Spinal cord (tissue), 9 donors: ENCODE measurements at regions not wholly inside any gene's neighbourhood (a gene's known extent, or its start where the extent isn't known, plus 50 kb on each side); places are given as distances from the start of the nearest gene placed in this dataset.
"Not testable (repeated sequence)": the region's sequence is repeated elsewhere in the genome, so short reads cannot be mapped to it uniquely, and the experiment has no call there.

Source experiments
- DNase-seq, 6 donors: peaks; one replicate each; pipeline versions ENCODE4 v3.0.0 to v3.0.0-alpha.2; 2013 to 2015; ENCODE audit warnings: low spot score in 6 of 6, low read depth in 4 of 6
- H3K27ac ChIP-seq: one replicate; pipeline ENCODE4 v1.5.1; 2013; ENCODE audit warnings: low read depth, low read length, control low read depth
- H3K27me3 ChIP-seq: one replicate; pipeline ENCODE4 v1.6.1; 2013; ENCODE audit warnings: low read length; ENCODE audit not compliant: control insufficient read depth, insufficient read depth
- H3K36me3 ChIP-seq: one replicate; pipeline ENCODE4 v1.6.1; 2013; ENCODE audit warnings: low read length; ENCODE audit not compliant: control insufficient read depth, insufficient read depth
- H3K4me1 ChIP-seq: one replicate; pipeline ENCODE4 v1.6.1; 2013; ENCODE audit warnings: low read length; ENCODE audit not compliant: control insufficient read depth, insufficient read depth
- H3K4me3 ChIP-seq: one replicate; pipeline ENCODE4 v1.5.1; 2013; ENCODE audit warnings: low read depth, low read length, control low read depth
- H3K9me3 ChIP-seq: one replicate; pipeline ENCODE4 v1.6.1; 2013; ENCODE audit warnings: low read length; ENCODE audit not compliant: control insufficient read depth, insufficient read depth
- WGBS: methylation state at CpG from one replicate; pipeline ENCODE4 v1.1.5; 2013; ENCODE audit warnings: missing lambda C conversion rate; ENCODE audit not compliant: insufficient coverage; 5-methylcytosine and 5-hydroxymethylcytosine counted together
- donor health status: healthy.

DNA sequence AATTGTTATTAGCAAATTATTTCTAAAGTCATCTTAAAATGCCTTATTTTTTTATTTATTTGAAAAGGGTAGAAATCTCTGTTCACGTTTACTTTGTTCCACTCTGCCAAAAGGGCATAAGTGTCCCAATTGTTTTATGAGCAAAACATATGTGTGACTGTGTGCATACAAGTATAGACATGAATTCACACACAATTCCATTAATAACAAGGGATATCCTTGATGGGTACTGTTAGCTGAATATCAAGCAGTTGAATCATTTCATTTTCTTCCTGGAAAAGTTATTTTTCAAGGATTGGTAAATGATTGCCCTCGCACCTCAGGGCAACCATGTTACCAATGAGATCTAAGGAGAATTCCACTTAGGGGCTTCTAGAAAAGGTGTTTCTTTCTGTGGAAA lies 92.1 kb upstream of the TAF11L2 start:
- Histone ChIP-seq H3K36me3 (no peaks in the 10 kb centered on the region), H3K4me1 (no peaks in the 10 kb centered on the region), H3K9me3 (no peaks in the 10 kb centered on the region), H3K4me3 (no peak overlapping the region), H3K27me3 (no peaks in the 10 kb centered on the region), H3K27ac (no peak overlapping the region)
- 100% methylated on average over 1 of the region's 2 CpGs for WGBS
- DNase-seq, result no peak

DNA sequence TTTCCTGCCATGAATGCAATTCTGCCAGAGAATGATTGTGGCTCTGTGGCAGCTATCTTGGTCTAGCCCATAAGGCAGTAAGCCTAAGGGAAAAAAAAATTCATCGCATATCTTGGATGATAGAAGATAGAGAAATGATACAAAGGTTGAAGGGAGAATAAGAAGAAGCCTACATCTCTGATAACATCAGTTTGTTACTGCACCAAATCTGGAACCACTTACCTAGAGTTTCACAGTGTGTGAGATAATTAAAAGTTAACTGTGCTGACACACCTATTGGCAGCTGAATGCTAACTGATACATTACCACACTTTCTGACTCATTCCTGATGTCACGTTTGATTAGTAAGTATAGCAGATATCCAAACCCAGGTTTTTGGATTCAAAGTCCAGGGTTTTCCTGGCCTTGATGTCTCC lies 91.6 kb upstream of the TAF11L2 start:
- no peak for DNase-seq
- Histone ChIP-seq H3K27me3 (no peaks in the 10 kb centered on the region), H3K27ac (no peak overlapping the region), H3K9me3 (no peaks in the 10 kb centered on the region), H3K36me3 (no peaks in the 10 kb centered on the region), H3K4me3 (no peak overlapping the region), H3K4me1 (no peaks in the 10 kb centered on the region)
- WGBS, result 83% methylated on average over 1 of the region's 2 CpGs

DNA sequence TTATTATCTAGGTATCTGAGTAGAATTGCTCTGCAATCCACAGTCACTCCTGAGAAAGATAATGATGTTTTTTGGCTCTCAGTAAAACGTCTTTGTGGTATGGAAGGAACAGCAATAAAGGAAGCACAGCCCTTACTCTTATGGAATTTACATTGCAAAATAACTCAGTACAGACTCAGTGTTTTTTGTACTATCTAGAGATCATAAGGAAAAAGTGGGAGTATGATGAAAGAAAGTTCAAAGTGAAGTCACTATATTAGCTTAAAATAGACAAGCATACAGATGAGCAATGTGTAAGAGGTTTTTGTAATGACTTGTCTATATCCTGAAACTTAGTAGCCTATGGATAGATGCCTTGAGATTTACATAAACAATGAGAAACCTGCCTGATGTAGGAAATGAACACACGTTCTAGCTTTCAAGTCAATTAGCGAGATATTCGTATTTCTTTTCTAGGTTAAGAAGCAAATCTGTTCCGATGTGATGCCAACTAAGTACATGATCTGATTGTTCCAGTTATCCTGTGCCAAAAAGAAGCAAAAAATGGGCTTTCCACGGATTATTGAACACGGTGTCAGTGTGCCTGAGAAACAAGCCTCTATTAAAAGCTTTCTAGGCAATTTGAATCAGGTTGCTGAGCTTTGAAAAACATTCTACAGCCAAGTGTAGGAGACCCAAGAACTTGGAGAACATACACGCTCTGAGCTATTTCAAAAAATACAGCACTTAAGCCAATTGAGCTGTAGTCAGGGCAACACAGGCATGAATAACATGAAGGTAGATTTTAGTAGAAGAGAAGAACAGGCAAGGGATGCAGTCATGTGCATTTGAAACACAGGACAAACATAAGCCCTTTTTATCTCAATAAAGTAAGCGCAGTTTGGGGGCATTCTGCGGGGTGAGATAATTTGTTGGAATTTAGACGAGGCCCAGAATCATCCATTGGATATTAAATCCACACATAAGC lies 86.3 kb upstream of the TAF11L2 start:
- Histone ChIP-seq H3K4me3 (no peak overlapping the region), H3K9me3 (no peaks in the 10 kb centered on the region), H3K36me3 (no peaks in the 10 kb centered on the region), H3K27ac (no peak overlapping the region), H3K27me3 (no peaks in the 10 kb centered on the region), H3K4me1 (peaks cover 7% of the 10 kb centered on the region)
- peak in 2 of 6 donors; percentile 60 to 79 for DNase-seq
- 43% methylated on average over 6 of the region's 11 CpGs for WGBS

DNA sequence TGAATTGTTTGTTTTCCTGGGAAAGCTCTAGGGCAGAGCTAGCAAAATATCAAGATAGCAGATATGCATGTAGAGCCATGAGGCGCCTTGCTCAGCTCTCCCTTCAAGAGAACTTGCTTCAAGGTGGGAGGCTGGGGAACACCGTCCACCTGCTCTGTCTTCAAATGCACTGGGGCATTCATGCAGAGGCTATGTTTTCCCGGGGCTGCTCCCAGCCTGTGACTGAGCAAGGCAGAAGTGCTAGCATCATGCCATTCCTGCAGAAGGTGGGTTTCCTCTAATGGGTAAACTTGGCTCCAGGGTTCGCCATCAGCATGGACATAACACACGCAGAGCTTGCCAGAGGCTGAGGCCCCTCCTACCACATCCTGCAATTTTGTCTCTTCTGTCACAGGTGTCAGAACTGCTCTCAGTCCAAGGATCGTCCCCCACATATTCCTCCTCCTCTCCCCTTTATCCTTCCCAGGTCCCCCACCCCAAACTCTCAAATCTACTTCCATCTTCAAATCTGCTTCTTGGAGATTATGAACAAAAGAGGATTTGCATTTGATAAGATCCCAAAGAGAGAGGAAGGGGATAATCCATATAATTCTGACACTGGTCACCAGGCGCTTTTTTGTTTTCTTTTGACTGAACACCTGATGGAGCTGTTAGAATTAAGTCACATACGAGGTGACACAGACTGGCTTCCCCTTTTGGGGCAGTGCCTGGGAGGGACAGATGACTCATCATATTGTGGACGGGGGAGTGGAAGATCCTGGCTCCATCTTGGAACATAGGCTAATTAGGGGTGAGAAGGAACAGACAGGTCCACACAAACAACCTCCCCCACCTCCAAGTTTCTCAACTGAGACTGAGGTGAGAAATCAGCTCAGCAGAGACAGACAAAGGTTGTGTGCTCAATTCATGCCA lies 85.0 kb upstream of the TAF11L2 start:
- 79% methylated on average over 7 of the region's 9 CpGs for WGBS
- H3K36me3 ChIP-seq, result no peaks in the 10 kb centered on the region
- no peaks in the 10 kb centered on the region for H3K9me3 ChIP-seq
- H3K27me3 ChIP-seq, result no peaks in the 10 kb centered on the region
- H3K4me1 ChIP-seq, result peaks cover 7% of the 10 kb centered on the region
- H3K4me3 ChIP-seq, result no peak overlapping the region
- H3K27ac ChIP-seq, result no peak overlapping the region
- no peak for DNase-seq

DNA sequence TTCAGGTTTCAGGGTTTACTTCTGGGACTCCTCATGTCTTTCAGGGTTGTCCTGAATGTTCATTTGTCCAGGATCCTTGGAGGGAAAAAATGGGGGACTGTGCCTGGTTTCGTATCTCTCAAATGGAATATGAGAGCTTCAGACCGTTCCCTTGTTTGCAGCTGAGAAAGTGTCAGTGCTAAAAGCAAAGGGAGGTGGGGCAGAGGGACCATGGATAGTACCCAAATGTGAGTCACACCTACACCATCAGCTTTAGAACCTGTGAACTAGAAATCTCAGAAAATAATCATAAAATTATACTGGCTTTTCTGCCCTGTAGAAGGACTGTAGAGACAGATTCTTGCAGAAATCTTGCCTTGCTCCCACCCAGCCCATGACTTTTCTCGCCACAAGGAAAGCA lies 84.3 kb upstream of the TAF11L2 start:
- H3K27ac ChIP-seq, result no peak overlapping the region
- H3K9me3 ChIP-seq, result no peaks in the 10 kb centered on the region
- H3K27me3 ChIP-seq, result no peaks in the 10 kb centered on the region
- H3K36me3 ChIP-seq, result no peaks in the 10 kb centered on the region
- H3K4me1 ChIP-seq, result peaks cover 7% of the 10 kb centered on the region
- no peak overlapping the region for H3K4me3 ChIP-seq
- DNase-seq, result no peak
- WGBS, result no CpG with 5 or more reads among the region's 3 CpGs

DNA sequence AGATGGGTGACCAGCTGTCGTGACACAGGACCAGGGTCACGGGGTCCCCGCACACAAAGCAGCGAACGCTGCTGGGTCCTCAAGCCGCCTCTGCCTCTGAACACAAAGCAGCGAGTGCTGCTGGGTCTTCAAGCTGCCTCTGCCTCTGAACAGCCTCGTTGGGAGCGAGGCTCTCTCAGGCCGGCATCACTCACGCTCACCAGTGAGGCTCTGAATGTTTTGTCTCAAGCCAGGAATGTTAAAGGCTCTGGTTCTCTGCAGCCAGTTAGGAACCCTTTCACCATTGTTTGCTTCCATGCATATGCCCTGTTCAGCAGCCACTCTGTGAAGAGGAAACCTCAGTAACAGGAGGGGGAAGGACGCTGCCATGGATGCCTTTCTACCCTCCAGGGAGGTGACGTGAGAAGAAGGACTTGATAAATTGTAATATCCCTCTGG lies 82.7 kb upstream of the TAF11L2 start:
- peak in 2 of 6 donors; percentile 75 to 81 for DNase-seq
- Histone ChIP-seq H3K27me3 (no peaks in the 10 kb centered on the region), H3K4me1 (peaks cover 7% of the 10 kb centered on the region), H3K4me3 (no peak overlapping the region), H3K36me3 (no peaks in the 10 kb centered on the region), H3K27ac (no peak overlapping the region), H3K9me3 (no peaks in the 10 kb centered on the region)
- WGBS, result 18% methylated on average over 11 of the region's 13 CpGs

DNA sequence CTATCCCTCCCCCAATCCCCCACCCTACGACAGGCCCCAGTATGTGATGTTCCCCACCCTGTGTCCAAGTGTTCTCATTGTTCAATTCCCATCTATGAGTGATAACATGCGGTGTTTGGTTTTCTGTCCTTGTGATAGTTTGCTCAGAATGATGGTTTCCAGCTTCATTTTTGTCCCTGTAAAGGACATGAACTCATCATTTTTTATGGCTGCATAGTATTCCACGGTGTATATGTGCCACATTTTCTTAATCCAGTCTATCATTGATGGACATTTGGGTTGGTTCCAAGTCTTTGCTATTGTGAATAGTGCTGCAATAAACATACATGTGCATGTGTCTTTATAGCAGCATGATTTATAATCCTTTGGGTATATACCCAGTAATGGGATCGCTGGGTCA lies 81.7 kb upstream of the TAF11L2 start:
- DNase-seq, H3K36me3 ChIP-seq, H3K27ac ChIP-seq, H3K4me3 ChIP-seq, H3K27me3 ChIP-seq, H3K9me3 ChIP-seq, H3K4me1 ChIP-seq: not testable (repeated sequence)
- WGBS, result no CpG with 5 or more reads among the region's 4 CpGs

DNA sequence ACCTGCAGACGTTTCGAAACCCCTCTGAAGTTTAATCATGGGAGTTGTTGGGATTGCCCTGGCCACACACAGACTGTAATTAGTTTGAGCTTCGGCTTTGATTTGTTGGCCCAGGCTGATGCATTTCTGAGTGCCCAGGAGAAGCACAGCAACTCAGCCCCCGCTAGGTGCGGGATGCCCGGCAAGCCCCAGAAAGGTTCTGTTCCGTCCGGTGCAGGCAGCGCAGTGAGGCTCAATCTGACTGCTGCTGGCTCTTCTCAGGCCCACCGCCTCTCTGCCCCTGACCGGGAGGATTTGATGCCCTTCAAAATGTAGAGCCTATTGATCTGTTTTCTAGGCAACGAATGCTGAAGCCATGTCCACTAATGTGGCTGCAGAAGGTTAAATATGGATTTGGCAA lies 73.4 kb upstream of the TAF11L2 start:
- DNase-seq, result no peak
- no peaks in the 10 kb centered on the region for H3K36me3 ChIP-seq
- no peak overlapping the region for H3K4me3 ChIP-seq
- H3K27me3 ChIP-seq, result no peaks in the 10 kb centered on the region
- WGBS, result 84% methylated on average over 12 of the region's 12 CpGs
- no peaks in the 10 kb centered on the region for H3K9me3 ChIP-seq
- no peaks in the 10 kb centered on the region for H3K4me1 ChIP-seq
- H3K27ac ChIP-seq, result no peak overlapping the region

DNA sequence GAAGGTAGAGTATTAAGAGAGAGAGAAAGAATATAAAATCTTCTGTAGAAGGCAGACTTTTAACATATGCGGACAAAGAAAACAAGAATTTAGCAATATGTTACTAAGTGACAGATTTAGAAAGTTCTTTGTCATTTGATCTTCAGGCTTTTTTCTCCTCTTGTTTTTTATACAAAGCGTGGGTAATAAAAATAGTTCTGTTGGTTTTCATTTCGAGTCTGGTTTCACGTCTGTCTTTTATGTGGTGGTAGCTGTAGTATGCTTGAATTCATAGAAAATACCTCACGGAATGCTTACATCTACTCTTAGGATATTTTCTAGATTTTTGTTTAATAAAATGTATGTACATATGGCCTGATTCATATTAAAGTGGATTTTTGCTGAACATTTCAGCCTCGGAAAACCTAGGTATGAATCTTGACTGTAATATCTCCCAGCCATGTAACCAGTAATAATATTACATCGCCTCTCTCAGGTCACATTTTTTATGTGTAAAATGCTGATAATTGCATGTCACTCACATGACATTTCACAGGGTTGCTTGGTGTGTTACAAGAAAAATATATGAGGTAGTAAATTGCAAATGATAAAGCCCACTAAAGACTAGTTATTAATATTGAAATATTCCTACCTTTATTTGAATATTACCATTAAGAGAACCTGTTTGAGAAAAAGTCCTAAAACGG lies 72.5 kb upstream of the TAF11L2 start:
- no peaks in the 10 kb centered on the region for H3K36me3 ChIP-seq
- no peaks in the 10 kb centered on the region for H3K4me1 ChIP-seq
- WGBS, result 60% methylated on average over 1 of the region's 8 CpGs
- no peaks in the 10 kb centered on the region for H3K9me3 ChIP-seq
- DNase-seq, result no peak
- H3K27ac ChIP-seq, result no peak overlapping the region
- no peaks in the 10 kb centered on the region for H3K27me3 ChIP-seq
- H3K4me3 ChIP-seq, result no peak overlapping the region
